ENCODE measurements at regions not wholly inside any gene's neighbourhood (a gene's known extent, or its start where the extent isn't known, plus 50 kb on each side); places are given as distances from the start of the nearest gene placed in this dataset.
A peak's percentile ranks its signal among the peaks of the same experiment; 100 is the strongest.

DNA sequence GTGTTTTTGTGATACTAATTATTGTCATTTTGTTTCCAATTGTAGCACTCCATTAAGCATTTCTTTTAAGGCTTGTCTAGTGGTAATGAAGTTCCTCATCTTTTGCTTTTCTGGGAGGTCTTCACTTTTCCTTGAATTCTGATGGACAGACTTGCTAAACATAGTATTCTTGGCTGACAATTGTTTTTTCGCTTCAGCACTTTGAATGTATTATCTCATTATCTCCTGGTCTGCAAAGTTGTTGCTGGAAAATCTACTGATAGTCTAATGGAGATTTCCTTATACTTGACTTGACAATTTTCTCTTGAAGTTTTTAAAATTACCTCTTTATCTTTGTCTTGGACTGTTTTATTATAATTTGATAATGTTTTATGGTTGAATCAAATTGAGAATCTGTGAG, 147.5 kb downstream of the FAM174A start:
- RAD21 ChIA-PET (ENCODE audit: unreplicated experiment): no interaction called here
- no peak for ATAC-seq
- no TSS peak for BruUV-seq (replicated peaks)
- no peaks in the 10 kb centered on the region for H3K36me3 ChIP-seq (ENCODE audit: control insufficient read depth in 2 of 2, insufficient read depth in 2 of 2, low read length in 1 of 2)
- peak; percentile 47 for FAIRE-seq
- no peak overlapping the region for H3K4me3 ChIP-seq
- no peak overlapping the region for H2AFZ ChIP-seq (ENCODE audit: control insufficient read depth, low read depth, low read length)
- H3K9me3 ChIP-seq (replicated peaks; ENCODE audit: control insufficient read depth, insufficient read depth, low read length): peaks cover 5% of the 10 kb centered on the region
- H3K27me3 ChIP-seq (replicated peaks in 1 of 2; ENCODE audit: control insufficient read depth in 2 of 2, insufficient read depth in 2 of 2, low read length in 1 of 2): no peaks in the 10 kb centered on the region
- H3K27ac ChIP-seq (ENCODE audit: control insufficient read depth, insufficient read depth): no peak overlapping the region
- 47% methylated on average over 1 of the region's 1 CpG for WGBS (ENCODE audit: insufficient coverage, insufficient replicate concordance, low lambda C conversion rate, missing lambda C conversion rate)
- H3K4me1 ChIP-seq (ENCODE audit: control insufficient read depth, insufficient read depth, low read length): no peaks in the 10 kb centered on the region
- H4K20me1 ChIP-seq (ENCODE audit: control insufficient read depth, insufficient read depth): no peaks in the 10 kb centered on the region
- no peak overlapping the region for H3K4me2 ChIP-seq (ENCODE audit: control insufficient read depth, insufficient read depth)
- in situ Hi-C loops (cut with MboI): no loop called here
- SMC1A ChIA-PET (ENCODE audit: uncharacterized antibody, unreplicated experiment): no interaction called here
- H3K9ac ChIP-seq (ENCODE audit: control insufficient read depth, insufficient read depth, low read length): no peak overlapping the region
- no peak for DNase-seq (ENCODE audit: low read depth, low spot score)
- intact Hi-C loops (cut with micrococcal nuclease; ENCODE audit: unreplicated experiment): no loop called here
- TF ChIP-seq RAD51 (IDR thresholded peaks at IDR 0.05): no peak
- TF ChIP-seq ASH2L (IDR thresholded peaks at IDR 0.05; ENCODE audit: borderline replicate concordance, low read depth): no peak
- TF ChIP-seq TCF7 (IDR thresholded peaks at IDR 0.05; ENCODE audit: borderline replicate concordance): no peak
- no peak for TF ChIP-seq SIN3A (IDR thresholded peaks at IDR 0.05; ENCODE audit: low read depth, low read length)
- TF ChIP-seq ELK1 (IDR thresholded peaks at IDR 0.05; ENCODE audit: low read depth, low read length): no peak
- TF ChIP-seq YBX1 (IDR thresholded peaks at IDR 0.05): no peak
- TF ChIP-seq POLR2A (IDR thresholded peaks at IDR 0.05; ENCODE audit: low read depth, low read length): no peak
- POLR2A ChIA-PET: interaction anchor here (0.5 kb wide), 1 partner anchor 20 kb away, joined by 3 read pairs; no protein-coding TSS in a partner anchor
- CTCF ChIA-PET: no interaction called here
- H3K79me2 ChIP-seq (ENCODE audit: control insufficient read depth, insufficient read depth, low read length): no peaks in the 10 kb centered on the region

DNA sequence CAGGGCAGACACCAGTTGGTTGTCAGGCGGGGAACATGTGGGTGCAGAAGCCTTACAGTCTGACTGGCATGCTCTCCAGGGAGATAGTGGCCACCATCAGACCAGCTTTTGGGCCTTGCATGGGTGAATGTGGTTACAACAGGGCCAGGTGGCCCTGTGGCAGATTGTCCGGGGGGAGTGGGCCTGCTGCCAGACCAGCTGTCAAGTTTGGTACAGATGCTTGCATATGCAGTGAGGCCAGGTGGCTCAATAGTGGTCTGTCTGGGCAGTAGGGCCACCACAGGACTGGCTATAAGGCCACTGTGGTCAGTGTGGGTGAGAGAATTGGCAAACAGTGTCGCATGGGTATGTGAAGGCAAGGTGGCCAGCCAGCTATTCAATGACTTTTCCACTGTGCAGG, 148.7 kb downstream of the FAM174A start:
- ChIA-PET RAD21 (ENCODE audit: unreplicated experiment) (no interaction called here), POLR2A (no interaction called here), SMC1A (ENCODE audit: uncharacterized antibody, unreplicated experiment) (no interaction called here), CTCF (no interaction called here)
- no peak overlapping the region for H2AFZ ChIP-seq (ENCODE audit: control insufficient read depth, low read depth, low read length)
- no peak overlapping the region for H3K9ac ChIP-seq (ENCODE audit: control insufficient read depth, insufficient read depth, low read length)
- BruUV-seq (replicated peaks): no TSS peak
- H3K27ac ChIP-seq (ENCODE audit: control insufficient read depth, insufficient read depth): no peak overlapping the region
- WGBS (ENCODE audit: insufficient coverage, insufficient replicate concordance, low lambda C conversion rate, missing lambda C conversion rate): 15% methylated on average over 3 of the region's 3 CpGs
- DNase-seq (ENCODE audit: low read depth, low spot score) (no peak), ATAC-seq (no peak), FAIRE-seq (no peak)
- H3K4me1 ChIP-seq (ENCODE audit: control insufficient read depth, insufficient read depth, low read length): no peaks in the 10 kb centered on the region
- H4K20me1 ChIP-seq (ENCODE audit: control insufficient read depth, insufficient read depth): no peaks in the 10 kb centered on the region
- no peak overlapping the region for H3K4me3 ChIP-seq
- H3K9me3 ChIP-seq (replicated peaks; ENCODE audit: control insufficient read depth, insufficient read depth, low read length): peaks cover 5% of the 10 kb centered on the region
- intact Hi-C loops (cut with micrococcal nuclease; ENCODE audit: unreplicated experiment): no loop called here
- in situ Hi-C loops (cut with MboI): no loop called here
- no peaks in the 10 kb centered on the region for H3K79me2 ChIP-seq (ENCODE audit: control insufficient read depth, insufficient read depth, low read length)
- no peak overlapping the region for H3K4me2 ChIP-seq (ENCODE audit: control insufficient read depth, insufficient read depth)
- no peaks in the 10 kb centered on the region for H3K36me3 ChIP-seq (ENCODE audit: control insufficient read depth in 2 of 2, insufficient read depth in 2 of 2, low read length in 1 of 2)
- H3K27me3 ChIP-seq (replicated peaks in 1 of 2; ENCODE audit: control insufficient read depth in 2 of 2, insufficient read depth in 2 of 2, low read length in 1 of 2): no peaks in the 10 kb centered on the region
- TF ChIP-seq BCL3 (IDR thresholded peaks at IDR 0.05; ENCODE audit: borderline replicate concordance, insufficient read depth, low read depth, low read length, poor library complexity, severe bottlenecking) (no peak), RAD21 (IDR thresholded peaks at IDR 0.05; ENCODE audit: insufficient read depth, low read depth, low read length) (no peak), HDGF (IDR thresholded peaks at IDR 0.05) (no peak), MTA3 (IDR thresholded peaks at IDR 0.05; ENCODE audit: borderline replicate concordance, low read length) (no peak), KAT2A (conservative IDR thresholded peaks at IDR 0.05; ENCODE audit: control insufficient read depth, low read depth, low read length) (no peak)
- TF ChIP-seq, protein P1, sequence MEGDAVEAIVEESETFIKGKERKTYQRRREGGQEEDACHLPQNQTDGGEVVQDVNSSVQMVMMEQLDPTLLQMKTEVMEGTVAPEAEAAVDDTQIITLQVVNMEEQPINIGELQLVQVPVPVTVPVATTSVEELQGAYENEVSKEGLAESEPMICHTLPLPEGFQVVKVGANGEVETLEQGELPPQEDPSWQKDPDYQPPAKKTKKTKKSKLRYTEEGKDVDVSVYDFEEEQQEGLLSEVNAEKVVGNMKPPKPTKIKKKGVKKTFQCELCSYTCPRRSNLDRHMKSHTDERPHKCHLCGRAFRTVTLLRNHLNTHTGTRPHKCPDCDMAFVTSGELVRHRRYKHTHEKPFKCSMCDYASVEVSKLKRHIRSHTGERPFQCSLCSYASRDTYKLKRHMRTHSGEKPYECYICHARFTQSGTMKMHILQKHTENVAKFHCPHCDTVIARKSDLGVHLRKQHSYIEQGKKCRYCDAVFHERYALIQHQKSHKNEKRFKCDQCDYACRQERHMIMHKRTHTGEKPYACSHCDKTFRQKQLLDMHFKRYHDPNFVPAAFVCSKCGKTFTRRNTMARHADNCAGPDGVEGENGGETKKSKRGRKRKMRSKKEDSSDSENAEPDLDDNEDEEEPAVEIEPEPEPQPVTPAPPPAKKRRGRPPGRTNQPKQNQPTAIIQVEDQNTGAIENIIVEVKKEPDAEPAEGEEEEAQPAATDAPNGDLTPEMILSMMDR (IDR thresholded peaks at IDR 0.05 in 2 of 3, conservative IDR thresholded peaks at IDR 0.05 in 1 of 3; ENCODE audit: control insufficient read depth in 2 of 3, extremely low read depth in 1 of 3, insufficient read depth in 1 of 3, low read depth in 3 of 3, low read length in 3 of 3): no peak
